GM18868 (cell line): ENCODE measurements at regions not wholly inside any gene's neighbourhood (a gene's known extent, or its start where the extent isn't known, plus 50 kb on each side); places are given as distances from the start of the nearest gene placed in this dataset.

Source experiments
- ATAC-seq: cut with Tn5 transposase; IDR thresholded peaks from one replicate; pipeline ENCODE4 v1.9.1; 2021; ENCODE audit warnings: mild to moderate bottlenecking, moderate library complexity; ENCODE audit not compliant: unreplicated experiment

DNA sequence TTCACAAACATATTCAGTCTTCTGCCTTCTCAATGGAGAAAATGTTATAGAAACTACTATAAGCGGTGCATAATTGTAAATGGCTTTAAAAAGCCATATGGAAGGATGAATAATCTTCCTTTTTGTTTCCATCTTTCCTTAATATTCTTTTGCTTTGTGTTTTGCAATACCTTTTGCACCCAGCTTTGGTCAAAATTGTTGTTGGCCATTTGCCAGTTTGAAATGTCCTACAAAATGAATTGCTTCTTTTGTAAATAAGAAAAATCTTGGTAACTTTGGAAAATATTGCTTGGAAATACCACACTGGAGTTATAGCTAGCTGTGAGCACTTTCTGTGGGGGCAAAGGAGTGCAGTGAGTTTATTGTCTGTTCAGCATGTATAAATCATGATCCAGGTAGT is 93.5 kb upstream of the NR2F2 start:
- ATAC-seq: no peak

DNA sequence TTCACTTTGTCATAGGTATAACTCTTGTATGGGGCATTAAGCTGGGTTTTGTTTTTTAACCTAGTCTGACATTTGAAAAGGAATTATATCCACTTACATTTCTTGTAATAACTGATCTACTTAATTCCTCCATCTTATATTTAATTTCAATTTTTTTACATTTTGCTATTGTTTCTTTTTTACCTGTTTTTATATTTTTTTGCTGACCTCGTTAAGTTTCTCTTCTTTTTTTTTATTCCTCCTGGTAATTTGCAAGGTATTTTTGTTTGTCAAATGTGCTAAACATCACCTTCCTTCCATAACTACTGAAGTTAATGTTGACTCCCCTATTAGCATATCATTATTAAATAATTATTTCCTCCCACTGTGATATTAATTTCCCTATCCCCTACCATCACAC is 87.7 kb upstream of the NR2F2 start:
- no peak for ATAC-seq

DNA sequence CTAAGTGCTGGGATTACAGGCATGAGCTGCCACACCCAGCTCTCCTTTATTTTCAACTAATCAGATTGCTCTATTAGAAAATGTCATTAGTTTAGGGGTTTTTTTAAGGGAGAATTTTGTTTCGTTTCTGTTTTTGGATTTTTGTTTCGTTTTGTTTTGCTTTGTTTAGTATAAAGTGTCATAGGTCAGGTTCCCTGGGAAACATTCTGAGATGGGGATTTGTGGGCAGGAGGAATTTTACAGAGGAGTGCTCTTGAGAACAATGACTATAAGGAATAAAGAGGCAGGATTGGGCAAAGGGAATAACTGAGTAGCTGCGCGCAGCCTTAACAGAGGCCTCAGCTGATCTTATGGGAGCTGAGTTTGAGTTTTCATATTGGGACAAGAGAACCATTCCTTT is 86.8 kb upstream of the NR2F2 start:
- ATAC-seq: no peak

DNA sequence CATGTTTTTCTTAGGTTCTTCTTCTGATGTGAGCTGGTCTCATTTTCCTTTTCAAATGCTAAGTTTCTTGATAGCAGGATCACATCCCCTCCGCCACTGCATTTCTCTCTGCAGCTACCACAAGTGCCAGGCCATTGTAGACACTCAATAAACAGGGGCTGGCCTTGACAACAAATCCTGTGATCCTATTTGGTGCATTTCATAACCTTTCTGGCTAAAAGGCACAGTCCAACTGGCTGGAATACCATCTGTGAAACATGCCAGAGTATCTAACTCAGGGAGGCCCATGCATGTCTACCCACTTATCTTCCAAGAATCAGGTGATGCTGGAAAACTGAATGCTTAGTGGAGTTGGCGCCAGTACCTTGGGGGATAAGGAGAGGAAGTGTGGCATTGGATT is 85.2 kb upstream of the NR2F2 start:
- ATAC-seq: no peak

- no peak for ATAC-seq
Measured at GRCh38 chr15:96246057-96246456, 84.4 kb upstream of the NR2F2 start.

GRCh38 chr15:96247621-96248305 is 82.7 kb upstream of the NR2F2 start:
- no peak for ATAC-seq

DNA sequence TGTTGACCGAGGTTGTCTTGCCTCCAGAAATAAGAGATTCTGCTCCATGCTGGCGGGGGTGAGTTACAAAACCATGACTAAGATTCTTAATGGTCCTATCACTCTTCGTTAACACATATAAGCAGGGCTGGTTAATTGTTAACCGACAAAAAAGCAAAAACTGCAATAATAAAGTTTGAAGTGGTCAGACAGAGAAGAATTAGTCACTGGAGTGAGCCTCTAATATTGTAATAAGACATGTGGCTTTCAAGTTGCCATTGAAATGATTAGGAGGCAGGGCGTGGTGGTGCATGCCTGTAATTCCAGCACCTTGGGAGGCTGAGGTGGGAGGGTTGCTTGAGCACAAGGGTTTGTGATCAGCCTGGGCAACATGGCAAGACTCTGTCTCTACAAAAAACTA is 78.4 kb upstream of the NR2F2 start:
- ATAC-seq: no peak

- ATAC-seq: no peak
Measured at GRCh38 chr15:96253006-96253747, 77.3 kb upstream of the NR2F2 start.

GRCh38 chr15:96254173-96254572 is 76.3 kb upstream of the NR2F2 start:
- ATAC-seq: no peak

GRCh38 chr15:96255599-96255998 is 74.9 kb upstream of the NR2F2 start:
- peak; percentile 63 for ATAC-seq

DNA sequence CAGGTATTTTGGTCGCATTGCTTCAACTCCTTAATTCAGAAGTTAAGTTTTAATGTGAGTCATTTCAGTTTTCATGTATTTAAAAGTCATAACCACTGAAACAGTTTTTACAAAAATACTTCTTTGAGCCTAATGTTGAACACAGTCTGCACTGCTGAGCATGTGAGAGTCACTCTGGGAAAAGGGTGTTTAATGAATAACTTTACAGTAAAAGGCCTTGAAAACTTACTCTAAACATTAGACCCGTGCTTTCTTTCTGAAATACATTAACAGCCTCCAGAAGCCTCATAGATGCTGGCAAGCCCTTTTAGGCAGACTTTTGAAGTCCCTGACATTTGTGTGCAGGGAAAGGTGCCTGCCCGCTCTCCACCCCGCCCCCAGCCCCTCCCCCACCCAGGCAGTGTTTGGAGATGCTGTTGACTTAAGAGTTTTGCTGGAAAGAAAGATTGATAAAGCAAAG is 68.9 kb upstream of the NR2F2 start:
- ATAC-seq: peak; percentile 64

GRCh38 chr15:96262097-96262496 is 68.4 kb upstream of the NR2F2 start:
- ATAC-seq: no peak

DNA sequence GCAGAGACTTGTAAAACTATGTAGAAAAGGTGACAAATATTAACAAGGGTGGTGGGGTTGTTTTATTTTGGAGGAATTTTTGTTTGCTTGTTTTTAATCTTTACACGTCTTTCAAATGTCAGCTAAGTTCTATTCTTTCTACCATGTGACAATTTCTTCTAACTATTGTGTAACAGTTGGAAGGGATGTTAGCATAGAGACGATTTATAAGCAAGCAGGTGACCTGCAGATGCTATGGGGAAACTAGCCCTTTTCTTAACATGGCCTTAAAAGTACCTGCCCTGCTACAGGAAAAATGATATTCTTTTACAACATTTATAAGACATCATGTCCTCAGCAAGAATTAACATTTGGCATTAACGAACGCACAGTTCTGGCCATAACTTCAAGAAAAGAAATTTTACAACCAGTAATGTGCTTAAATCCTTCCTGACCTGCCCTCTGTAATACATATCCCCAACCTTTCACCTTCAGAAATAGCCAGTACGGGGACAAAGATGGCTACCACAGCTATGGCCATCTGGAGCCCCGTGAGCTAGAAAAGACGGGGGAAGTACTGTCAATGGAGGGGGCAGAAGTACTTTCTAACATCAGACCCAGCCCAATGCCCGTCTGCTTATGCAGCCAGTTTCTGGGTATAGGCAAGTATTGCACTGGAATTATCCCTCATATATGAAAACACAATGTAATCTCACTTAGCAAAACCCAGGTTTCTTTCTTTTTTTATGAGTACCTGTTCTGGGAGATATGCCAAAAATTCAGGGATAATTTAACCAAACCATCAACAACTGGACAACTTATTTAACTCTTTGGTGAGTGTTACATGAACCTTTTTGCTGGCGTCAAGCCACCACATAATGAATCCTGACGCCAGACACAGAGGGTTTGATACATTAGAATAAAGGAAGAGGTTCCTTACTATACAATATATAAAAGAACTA is 67.7 kb upstream of the NR2F2 start:
- ATAC-seq: no peak

- ATAC-seq: peak; percentile 49
Measured at GRCh38 chr15:96264351-96264798, 66.1 kb upstream of the NR2F2 start.

GRCh38 chr15:96264801-96265515 is 65.5 kb upstream of the NR2F2 start:
- no peak for ATAC-seq

GRCh38 chr15:96266456-96266855 is 64.0 kb upstream of the NR2F2 start:
- ATAC-seq: no peak

DNA sequence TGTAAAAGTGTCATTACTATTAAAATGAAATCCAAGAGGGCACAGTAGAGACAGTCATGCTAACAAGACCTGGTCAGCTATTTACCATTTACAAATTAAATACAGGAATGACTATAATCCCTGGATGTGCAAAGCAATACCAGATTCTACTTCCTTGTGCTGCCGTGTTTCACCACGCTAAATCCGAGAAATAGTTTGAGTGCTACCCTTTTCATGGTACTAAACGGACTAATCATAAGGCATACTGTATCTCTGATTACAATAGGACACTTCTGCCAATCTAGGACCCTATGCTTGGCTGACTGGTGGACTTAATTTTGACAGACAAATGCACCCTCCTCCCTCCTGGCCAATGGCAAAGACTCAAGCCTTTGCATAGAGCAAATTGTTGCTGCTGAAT is 63.0 kb upstream of the NR2F2 start:
- ATAC-seq: no peak

- ATAC-seq: no peak
Measured at GRCh38 chr15:96268442-96269204, 61.9 kb upstream of the NR2F2 start.

DNA sequence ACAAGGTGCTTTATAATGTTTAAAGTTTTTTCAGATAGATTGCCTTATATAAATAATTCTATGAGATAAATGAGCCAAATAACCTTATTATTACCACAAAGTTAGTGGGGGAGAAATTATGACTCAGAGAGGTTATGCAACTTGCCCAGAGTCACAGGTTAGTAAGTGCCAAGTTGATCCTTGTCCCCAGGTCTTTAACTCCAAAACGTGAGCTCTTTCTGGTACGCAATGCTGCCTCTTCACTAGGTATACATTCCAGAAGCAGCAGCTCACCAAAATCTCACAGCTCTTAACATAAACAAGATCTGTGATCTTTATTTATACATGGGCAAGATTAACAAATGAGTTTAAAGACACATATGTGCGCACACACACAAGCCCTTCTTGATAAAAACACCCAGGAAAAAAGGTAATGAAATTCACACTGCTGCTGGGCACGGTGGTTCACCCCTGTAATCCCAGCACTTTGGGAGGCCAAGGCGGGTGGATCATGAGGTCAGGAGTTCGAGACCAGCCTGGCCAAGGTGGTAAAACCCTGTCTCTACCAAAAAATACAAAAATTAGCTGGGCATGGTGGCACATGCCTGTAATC is 59.8 kb upstream of the NR2F2 start:
- no peak for ATAC-seq

GRCh38 chr15:96272427-96272826 is 58.1 kb upstream of the NR2F2 start:
- ATAC-seq: no peak
